ENCODE measurements at regions not wholly inside any gene's neighbourhood (a gene's known extent, or its start where the extent isn't known, plus 50 kb on each side); places are given as distances from the start of the nearest gene placed in this dataset.

- no peak for DNase-seq (ENCODE audit: low read depth in 1 of 2, low spot score in 1 of 2)
- Histone ChIP-seq H3K4me3 (replicated peaks; ENCODE audit: insufficient read depth, low read length) (no peak overlapping the region), H3K27ac (replicated peaks) (no peak overlapping the region), H3K27me3 (ENCODE audit: insufficient read depth, poor library complexity, severe bottlenecking) (no peaks in the 10 kb centered on the region)
- TF ChIP-seq GABPA (IDR thresholded peaks at IDR 0.05; ENCODE audit: low read depth) (no peak), CTCF (IDR thresholded peaks at IDR 0.05; ENCODE audit: insufficient read depth, low read length) (no peak), POLR2AphosphoS5 (IDR thresholded peaks at IDR 0.05; ENCODE audit: low read depth) (no peak), SPI1 (IDR thresholded peaks at IDR 0.05; ENCODE audit: borderline replicate concordance, low read depth) (no peak)
- TF ChIP-seq, protein P1, sequence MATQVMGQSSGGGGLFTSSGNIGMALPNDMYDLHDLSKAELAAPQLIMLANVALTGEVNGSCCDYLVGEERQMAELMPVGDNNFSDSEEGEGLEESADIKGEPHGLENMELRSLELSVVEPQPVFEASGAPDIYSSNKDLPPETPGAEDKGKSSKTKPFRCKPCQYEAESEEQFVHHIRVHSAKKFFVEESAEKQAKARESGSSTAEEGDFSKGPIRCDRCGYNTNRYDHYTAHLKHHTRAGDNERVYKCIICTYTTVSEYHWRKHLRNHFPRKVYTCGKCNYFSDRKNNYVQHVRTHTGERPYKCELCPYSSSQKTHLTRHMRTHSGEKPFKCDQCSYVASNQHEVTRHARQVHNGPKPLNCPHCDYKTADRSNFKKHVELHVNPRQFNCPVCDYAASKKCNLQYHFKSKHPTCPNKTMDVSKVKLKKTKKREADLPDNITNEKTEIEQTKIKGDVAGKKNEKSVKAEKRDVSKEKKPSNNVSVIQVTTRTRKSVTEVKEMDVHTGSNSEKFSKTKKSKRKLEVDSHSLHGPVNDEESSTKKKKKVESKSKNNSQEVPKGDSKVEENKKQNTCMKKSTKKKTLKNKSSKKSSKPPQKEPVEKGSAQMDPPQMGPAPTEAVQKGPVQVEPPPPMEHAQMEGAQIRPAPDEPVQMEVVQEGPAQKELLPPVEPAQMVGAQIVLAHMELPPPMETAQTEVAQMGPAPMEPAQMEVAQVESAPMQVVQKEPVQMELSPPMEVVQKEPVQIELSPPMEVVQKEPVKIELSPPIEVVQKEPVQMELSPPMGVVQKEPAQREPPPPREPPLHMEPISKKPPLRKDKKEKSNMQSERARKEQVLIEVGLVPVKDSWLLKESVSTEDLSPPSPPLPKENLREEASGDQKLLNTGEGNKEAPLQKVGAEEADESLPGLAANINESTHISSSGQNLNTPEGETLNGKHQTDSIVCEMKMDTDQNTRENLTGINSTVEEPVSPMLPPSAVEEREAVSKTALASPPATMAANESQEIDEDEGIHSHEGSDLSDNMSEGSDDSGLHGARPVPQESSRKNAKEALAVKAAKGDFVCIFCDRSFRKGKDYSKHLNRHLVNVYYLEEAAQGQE (IDR thresholded peaks at IDR 0.05; ENCODE audit: insufficient replicate concordance, low read depth) = no peak
Measured at GRCh38 chr1:214826619-214827018, 223.6 kb downstream of the CENPF start.

GRCh38 chr1:214827883-214828282 lies 224.9 kb downstream of the CENPF start:
- Histone ChIP-seq H3K4me3 (replicated peaks; ENCODE audit: insufficient read depth, low read length) (no peak overlapping the region), H3K27me3 (ENCODE audit: insufficient read depth, poor library complexity, severe bottlenecking) (no peaks in the 10 kb centered on the region), H3K27ac (replicated peaks) (no peak overlapping the region)
- no peak for DNase-seq (ENCODE audit: low read depth in 1 of 2, low spot score in 1 of 2)
- TF ChIP-seq POLR2AphosphoS5 (IDR thresholded peaks at IDR 0.05; ENCODE audit: low read depth) = no peak
- TF ChIP-seq CTCF (IDR thresholded peaks at IDR 0.05; ENCODE audit: insufficient read depth, low read length) = no peak
- no peak for TF ChIP-seq SPI1 (IDR thresholded peaks at IDR 0.05; ENCODE audit: borderline replicate concordance, low read depth)
- TF ChIP-seq, protein P1 (IDR thresholded peaks at IDR 0.05; ENCODE audit: insufficient replicate concordance, low read depth) = no peak
- TF ChIP-seq GABPA (IDR thresholded peaks at IDR 0.05; ENCODE audit: low read depth) = no peak

- no peaks in the 10 kb centered on the region for H3K27me3 ChIP-seq (ENCODE audit: insufficient read depth, poor library complexity, severe bottlenecking)
- TF ChIP-seq, protein P1 (IDR thresholded peaks at IDR 0.05; ENCODE audit: insufficient replicate concordance, low read depth) = no peak
- TF ChIP-seq GABPA (IDR thresholded peaks at IDR 0.05; ENCODE audit: low read depth) = no peak
- no peak for TF ChIP-seq POLR2AphosphoS5 (IDR thresholded peaks at IDR 0.05; ENCODE audit: low read depth)
- no peak overlapping the region for H3K27ac ChIP-seq (replicated peaks)
- no peak overlapping the region for H3K4me3 ChIP-seq (replicated peaks; ENCODE audit: insufficient read depth, low read length)
- no peak for DNase-seq (ENCODE audit: low read depth in 1 of 2, low spot score in 1 of 2)
Measured at GRCh38 chr1:214830941-214831340, 227.9 kb downstream of the CENPF start.

Measured in HL-60 (cell line).